Ramos (cell line): ENCODE measurements at regions not wholly inside any gene's neighbourhood (a gene's known extent, or its start where the extent isn't known, plus 50 kb on each side); places are given as distances from the start of the nearest gene placed in this dataset.

ENCODE experiments used
- in situ Hi-C: fragments of 300-500 bp; cut with MboI; formaldehyde crosslinking; loops from one replicate; pipeline ENCODE4 v1.14.3; 2022; ENCODE audit warnings: low sequenced_read_pairs; ENCODE audit not compliant: unreplicated experiment

DNA sequence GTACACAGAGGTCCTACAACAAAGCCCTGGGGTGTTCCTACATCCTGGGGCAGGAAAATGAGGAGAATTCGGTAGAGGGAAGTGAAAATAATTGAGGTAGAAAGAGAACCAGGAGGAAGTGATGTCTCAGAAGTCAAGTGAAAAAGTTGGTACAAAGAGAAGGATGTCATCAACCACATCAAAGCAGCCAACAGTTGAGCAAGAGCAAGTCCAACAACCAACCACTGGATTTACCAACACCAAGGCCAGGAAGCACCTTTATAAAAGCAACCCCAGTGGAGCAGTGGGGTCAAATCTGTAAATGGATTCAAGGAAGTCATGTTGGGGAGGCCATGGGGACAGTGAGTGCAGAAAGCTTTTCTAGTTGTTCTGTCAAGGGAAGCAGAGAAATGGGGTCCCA is 360.4 kb downstream of the ZNF516 start:
- in situ Hi-C loops, result no loop called here

DNA sequence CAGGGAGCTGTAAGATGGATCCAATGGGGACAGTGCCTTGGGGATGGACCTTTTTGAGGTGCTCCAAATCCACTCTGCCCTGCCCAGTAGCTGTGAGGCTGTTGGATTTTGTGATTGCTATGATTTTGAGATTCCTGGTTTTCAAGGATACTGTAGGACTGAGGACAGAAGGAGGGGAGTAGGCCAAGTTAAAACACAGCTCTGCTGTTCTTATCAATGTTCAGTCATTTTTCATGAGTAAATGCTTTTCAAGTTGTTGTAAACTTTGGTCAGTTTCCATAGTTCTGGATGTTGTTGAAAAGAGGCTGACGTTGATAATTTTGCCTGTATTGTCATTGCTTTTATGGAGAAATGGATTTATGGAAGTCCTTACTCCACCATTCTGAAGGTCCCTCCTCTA is 361.2 kb downstream of the ZNF516 start:
- in situ Hi-C loops, result no loop called here

DNA sequence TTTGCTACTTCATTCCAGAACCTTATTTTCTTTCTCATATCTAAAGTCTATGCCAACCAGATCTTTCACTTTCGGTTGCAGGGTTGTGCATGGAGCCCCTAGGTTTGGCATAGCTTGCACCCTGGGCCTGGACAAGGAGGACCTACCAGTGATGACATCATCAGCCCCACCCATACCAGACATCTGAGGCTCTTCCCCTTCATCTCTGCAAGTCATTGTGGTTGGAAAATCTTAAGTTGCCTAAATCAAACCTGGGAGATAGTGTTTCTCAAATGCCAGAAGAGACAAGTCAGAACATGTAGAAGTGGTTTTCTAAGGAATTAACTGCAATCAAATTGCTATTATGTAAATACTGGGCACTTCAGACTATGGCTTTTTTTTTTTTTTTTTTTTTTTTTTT is 363.3 kb downstream of the ZNF516 start:
- in situ Hi-C loops, result no loop called here

DNA sequence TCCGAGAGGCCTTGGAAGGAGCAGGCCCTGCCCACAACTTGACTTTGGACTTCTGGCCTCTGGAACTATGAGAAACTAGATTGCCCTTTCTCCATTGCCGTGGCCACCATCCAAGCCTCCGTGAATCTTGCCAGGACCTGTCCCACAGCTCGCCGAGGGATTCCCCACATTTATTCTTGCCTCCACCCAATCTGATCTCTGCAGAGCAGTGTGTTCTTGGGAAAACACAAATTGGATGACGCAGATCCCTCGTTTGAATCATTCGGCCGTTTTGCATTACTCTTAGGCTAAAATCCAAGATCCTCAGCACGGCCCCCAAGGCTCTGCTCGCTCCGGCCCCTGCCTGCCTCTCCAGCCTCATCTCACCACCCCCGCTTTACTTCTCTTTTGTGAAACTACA is 364.2 kb downstream of the ZNF516 start:
- in situ Hi-C loops, result no loop called here

DNA sequence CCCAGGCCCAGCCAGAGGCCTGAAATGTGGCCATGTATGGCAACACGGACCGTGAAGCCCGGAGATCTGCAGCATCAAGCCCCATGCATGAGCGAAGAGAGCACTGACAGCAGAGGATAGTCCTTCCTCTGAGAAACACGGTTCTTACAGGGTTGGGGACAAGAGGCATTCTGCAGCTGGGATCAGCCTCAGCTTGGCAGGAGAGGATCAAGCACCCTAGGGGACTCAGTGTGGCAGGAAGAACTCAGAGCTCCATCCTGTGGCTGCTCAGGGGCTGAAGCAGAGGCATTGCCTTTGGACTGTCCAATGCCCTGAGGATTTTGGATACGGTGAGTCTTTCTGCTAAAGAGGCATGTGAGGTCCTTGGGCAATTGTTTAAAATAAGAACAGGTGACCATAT is 368.7 kb downstream of the ZNF516 start:
- in situ Hi-C loops, result no loop called here

DNA sequence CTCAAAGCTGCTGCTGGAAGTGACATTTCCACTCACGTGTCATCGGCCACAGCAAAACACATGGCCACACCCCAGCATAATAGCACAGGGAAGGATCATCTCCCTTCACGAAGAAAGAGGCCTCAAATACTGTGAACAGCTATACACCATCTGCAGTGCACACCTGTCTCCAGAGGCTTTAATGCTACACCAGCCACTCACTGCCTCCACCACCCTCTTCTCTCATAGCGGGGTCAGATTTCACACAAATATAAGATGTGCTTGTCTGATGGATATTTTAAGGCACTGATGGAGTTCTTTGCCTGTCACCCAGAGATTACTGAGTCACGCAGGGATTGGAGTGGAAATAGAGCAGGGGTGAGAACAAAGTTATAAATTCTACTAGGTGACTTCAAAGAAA is 374.0 kb downstream of the ZNF516 start:
- in situ Hi-C loops, result no loop called here

DNA sequence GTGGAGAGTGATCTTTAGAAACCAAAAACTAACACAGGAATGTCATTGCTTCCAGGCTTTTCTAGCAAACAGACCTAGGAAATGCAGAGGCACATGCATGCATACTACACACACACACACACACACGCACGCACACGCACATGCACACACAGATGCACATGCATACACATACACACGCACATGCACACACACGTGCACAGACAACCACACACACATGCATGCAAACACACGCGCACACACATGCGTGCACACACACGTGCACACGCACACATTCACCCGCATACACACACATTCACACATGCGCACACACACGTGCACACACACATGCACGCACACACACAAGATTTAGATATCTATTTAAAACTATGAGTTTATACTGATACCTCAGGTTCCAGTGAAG is 379.5 kb downstream of the ZNF516 start:
- in situ Hi-C loops, result no loop called here

DNA sequence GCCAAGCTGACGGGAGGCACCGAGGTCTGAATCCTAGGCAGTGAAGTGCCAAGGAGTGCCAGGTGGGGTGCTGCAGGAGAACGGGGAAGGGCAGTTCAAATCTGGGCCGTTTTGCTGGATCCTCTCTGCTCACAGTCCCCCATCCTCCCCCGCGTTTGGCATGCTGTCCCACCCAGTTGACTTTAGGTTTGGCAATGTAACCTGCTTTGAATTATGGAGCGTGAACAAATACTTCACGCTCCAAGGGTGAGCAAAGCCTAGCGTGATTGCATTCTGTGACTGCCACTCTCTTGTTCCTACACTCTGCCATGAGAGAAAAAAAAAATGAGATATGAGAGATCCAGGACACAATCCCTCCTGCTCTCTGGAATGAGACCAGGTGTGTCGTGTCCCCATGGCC is 381.9 kb downstream of the ZNF516 start:
- in situ Hi-C loops, result no loop called here

DNA sequence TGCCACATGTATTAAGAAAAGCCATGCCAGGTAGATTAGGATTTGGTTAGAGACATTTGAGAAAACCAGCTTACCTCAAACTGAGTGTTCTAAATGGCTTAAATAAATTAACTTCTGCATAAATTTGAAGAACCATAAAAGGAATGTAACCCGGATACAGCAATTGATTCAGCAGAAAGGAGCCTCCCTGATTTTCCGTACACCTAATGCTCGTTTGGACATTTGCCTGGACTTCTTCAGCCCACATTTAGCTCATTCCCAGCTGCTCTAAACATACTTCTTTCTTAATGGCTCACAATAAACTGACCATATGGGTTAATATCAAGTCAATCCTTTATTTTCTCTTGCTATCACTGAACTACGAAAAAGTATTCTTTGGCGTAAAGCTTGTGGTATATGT is 392.4 kb downstream of the ZNF516 start:
- in situ Hi-C loops, result no loop called here

DNA sequence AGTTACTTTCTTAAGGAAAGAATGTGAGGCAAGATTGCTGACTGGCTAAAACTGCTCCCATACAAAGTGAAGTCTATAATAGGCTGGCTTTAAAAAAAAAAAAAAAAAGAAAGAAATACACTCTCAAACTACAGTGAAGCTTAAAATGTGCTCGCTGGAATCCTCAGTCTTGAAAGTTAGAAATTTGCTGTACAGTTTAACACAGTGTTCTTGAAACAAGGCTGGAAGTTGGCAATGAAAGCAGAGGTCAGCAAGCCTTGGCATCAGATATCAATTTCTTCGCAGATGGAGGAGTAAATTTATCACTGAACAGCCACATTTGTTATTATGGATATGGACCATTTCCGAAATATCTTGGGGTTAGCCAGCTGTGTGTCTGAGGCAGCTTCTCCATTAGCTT is 392.9 kb downstream of the ZNF516 start:
- in situ Hi-C loops, result no loop called here

DNA sequence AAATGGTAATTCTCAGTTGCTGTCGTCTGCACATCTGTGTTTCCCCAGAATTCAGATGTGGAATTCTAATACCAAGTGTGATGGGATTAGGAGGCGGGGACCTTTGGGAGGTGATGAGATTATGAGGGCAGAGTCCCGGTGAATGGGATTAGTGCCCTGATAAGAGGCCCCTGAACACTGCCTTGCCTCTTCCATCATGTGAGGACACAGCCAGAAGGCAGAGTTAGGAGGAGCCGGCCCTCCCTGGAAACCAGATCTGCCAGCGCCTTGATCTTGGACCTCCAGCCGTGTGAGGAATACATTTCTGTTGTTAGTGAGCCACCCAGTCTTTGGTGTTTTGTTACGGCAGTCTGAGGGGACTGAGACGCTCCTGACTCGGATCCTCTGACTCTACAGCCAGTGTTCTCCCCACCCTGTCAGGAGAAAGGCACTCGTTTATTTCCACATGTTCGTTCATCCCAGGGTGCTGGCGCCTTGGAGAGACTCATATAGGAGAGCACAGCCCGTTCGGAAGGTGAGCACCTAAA is 395.0 kb downstream of the ZNF516 start:
- in situ Hi-C loops, result no loop called here

DNA sequence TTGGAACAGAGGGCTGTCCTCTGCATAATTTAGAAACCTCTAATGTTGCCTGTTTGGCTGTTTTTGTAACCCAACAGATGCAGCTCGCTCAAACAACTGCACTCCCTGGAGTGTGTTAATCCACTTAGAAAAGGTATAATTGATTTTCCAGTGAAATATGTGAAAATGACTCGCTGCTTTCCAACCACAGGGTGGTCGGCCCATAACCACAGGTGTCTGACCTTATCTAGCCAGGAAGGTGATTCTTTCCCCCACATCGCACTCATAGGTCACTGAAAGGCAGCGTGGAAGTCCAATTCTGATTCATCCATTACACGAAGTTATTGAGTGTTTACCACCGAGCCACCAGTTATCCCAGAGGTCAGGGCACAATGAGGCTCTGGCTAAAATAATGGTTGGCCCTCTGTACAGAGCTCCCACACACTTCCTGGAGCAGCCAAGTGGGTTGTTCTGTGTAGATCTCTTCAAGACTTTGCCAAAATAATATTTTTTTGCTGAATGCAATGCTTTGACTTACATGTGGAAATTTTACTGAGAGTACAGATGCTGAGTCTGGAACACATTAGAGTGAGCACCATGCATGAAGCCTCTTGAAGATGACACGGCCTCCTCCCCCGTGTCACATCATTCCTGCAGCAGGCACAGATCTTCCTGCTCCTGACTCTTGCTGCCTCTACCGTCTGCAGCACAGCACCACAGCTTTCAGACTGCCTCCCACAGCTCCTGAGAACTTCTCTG is 396.2 kb downstream of the ZNF516 start:
- in situ Hi-C loops, result no loop called here

DNA sequence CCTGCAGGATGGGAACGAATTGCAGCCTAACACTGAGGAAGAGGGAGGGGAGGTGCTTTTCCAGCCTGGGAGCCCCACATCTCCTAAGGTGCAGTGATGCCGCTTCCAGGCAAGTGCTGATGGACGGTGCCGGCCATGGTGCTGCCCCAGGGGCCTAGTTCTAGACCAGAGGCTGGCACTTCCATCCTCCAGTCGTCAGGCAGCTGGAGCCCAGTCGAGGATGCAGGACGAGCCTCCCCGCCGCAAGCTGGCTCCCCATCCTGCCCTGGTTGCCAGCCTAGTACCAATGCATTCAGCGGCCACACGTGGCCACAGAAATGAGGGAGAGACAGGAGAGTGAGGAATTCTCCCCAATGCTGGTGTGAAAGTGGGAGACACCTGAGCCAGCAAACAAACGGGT is 413.5 kb downstream of the ZNF516 start:
- in situ Hi-C loops, result no loop called here

DNA sequence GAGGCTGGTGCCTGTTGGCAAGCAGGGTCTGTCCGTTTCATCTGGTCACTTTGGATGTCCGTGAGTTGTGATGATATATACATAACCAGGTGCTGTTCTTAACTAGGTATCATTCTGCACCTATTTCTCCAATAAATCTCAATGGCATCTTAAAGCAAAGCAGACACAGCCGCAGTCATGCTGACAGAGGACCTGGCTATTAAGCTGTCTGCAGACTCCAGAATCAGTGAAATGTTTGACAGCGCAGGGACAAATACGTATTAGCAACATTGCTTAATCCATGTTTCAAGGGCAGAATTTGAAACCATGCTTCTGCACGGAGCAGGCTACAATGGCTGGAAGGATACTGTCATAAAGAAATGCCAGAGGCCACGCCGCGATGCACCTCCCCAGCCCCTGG is 414.6 kb downstream of the ZNF516 start:
- in situ Hi-C loops, result no loop called here

DNA sequence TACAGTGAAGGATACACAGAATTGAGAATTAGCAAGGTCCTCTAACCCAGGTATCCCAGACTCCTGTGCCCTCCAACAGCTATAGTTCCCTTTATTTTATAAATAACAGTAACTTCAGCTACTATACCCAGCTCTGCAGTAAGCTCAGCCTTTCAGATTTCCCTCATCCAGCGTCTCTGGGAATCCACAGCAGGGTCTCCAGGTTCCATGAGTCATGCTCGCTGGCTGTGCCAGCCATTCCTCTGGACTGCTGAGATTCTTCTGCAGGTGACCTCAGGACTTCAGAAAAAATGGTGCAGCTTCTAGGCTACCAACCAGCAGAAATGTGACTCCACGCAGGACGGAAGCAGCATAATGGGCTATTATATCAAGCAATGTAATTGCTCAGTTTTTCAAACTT is 419.3 kb downstream of the ZNF516 start:
- in situ Hi-C loops, result no loop called here

DNA sequence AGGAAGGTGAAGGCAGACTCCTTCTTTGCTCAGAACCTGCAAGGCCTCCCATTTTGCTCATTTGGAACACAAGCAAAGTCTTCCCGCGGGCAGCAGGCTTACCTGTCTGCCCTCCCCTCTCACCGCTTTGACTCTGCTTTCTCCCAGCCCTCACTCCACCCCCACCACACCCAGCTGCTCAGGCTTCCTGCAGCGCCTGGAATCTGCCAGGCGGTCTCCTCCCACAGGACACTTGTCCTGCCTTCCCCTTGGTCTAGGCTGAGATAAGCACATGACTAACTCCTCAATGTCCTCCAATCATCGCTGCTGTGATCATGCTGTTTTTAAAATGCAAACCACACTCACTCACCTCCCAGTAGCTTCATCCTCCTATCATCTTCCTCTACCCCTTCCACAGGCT is 430.0 kb downstream of the ZNF516 start:
- in situ Hi-C loops, result no loop called here

DNA sequence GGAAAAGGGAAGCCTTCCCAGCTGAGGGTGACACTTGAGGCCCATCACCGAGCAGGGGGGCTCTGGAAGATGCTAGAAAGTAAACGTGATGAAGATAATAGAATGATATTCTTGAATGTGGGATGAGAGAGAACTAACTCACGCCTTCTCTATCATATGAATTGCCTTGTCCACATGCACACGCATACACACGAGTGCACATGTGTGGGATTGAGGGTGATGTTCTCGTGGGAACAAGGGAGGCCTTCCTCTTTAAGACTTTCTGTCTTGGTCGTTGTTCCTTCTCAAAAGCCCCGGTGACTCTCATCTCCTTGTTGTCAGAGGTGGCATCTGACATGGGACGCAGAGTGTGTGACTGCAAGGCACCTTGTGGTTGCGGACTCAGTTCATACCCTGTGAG is 436.9 kb downstream of the ZNF516 start:
- in situ Hi-C loops, result no loop called here

DNA sequence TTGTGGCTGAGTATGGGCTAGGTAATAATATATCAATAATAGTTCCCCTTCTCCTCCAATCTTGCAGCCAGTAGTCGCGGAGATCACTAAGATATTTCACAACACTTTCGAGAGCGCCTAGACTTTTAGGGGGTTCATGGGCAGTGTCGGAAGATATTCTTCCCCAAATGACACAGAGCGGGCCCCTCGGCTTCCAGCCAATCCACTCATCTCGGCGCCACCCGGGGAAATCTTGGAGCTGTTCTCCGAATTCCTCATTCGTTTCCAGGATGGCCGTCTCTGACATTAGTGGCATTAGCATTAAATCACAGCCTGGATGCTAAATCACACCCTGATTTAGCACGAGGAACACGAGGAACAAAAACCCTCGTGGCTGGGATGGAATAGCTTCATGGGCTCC is 437.7 kb downstream of the ZNF516 start:
- in situ Hi-C loops, result no loop called here

DNA sequence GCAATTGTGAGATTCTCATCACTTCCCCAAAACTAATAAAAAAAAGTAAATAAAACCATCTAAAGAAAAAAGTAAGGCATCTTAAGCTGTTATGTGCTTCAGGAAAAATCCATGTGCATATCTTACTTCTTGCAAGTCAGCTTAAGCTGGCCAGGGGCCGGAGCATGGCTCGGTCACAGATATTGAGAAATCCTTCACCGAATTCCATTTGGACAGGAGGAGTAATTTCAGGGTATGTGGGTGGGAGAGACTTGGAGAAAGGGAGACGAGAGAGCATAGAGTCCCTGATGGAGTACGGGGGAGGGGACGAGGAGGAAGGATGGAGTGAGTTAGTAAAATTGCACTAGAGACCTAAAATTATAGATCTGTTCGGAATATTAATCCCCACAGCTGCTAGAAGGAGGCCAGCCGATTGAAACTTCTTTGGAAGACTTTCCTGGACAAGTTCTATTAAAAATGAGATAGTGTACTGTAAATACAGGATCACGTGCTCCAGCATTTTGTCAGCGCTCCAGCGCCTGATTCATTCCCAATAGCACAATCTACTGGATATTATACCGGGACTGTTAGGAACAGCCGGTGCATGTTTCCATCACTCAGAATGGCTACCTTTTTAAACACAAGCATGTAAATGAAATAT is 438.5 kb downstream of the ZNF516 start:
- in situ Hi-C loops, result no loop called here

DNA sequence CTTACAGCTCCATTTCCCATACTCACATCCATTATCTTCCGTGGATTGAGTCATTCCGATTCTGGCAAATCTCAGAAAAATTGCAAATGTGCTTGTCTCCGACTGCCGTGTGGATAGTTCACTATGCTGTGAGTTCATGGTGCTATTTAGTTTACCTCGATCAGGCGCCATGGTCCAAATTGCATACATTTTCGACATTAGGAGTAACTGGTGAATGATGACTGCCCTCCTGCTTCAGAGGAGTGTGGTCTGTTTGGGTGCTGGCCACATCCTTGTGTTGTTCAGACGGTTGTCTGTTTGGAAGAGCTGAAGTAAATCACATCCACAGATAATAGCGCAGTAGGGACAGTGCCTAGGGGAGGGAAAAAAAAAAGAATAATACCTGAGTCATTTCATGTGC is 439.5 kb downstream of the ZNF516 start:
- in situ Hi-C loops, result no loop called here

DNA sequence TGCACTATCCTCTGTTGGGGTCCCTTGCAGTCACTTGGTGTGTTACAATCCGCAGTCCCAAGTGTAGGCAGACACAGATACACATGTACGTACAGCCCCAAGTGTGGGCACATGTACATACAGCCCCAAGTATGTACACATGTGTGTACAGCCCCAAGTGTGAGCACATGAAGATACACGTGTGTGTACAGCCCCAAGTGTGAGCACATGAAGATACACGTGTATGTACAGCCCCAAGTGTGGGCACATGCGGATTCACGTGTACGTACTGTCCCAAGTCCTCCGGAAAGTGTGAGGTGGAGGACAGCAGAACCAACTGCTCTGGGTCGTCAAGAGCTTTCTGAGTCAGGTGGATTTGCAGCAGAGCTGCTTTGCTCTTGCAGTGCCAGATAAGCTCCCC is 440.0 kb downstream of the ZNF516 start:
- in situ Hi-C loops, result no loop called here

DNA sequence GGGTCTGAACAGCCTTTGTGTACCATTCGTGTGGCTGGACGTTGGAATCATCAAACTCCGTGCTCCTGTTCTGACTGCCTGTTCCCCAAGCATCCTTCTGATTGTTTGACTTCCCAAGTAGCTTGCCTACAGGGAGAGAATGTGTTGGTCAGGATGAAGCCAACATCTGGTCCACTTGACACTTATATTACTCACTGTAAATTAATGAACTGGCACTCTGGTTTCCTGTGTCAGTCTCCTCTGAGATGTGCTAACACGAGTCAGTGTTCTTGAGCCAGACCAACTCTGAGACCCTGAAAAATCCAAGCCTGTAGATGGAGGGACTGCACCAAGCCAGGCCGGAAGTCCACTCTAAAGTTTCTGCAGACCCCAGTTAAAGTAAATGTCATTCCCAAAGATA is 440.9 kb downstream of the ZNF516 start:
- in situ Hi-C loops, result no loop called here
